GM18505 (cell line): ENCODE measurements at regions not wholly inside any gene's neighbourhood (a gene's known extent, or its start where the extent isn't known, plus 50 kb on each side); places are given as distances from the start of the nearest gene placed in this dataset.

Experiments
- ATAC-seq: cut with Tn5 transposase; IDR thresholded peaks from one replicate; pipeline ENCODE4 v1.9.1; 2021; ENCODE audit not compliant: unreplicated experiment
- POLR2A ChIP-seq: IDR thresholded peaks from 4 replicates; pipeline ENCODE4 v1.6.1; 2011; ENCODE audit warnings: borderline replicate concordance; ENCODE audit not compliant: insufficient read depth, insufficient read length; ENCODE audit errors: extremely low read depth

GRCh38 chr1:173410133-173410793, 66.9 kb upstream of the PRDX6 start:
- no peak for ATAC-seq
- TF ChIP-seq POLR2A = no peak

GRCh38 chr1:173410794-173411236, 66.3 kb upstream of the PRDX6 start:
- TF ChIP-seq POLR2A = peak; percentile 67
- ATAC-seq = peak; percentile 39

- ATAC-seq = no peak
- no peak for TF ChIP-seq POLR2A
These were observed 65.0 kb upstream of the PRDX6 start for GRCh38 chr1:173411835-173412742.

- TF ChIP-seq POLR2A = peak; percentile 63
- ATAC-seq = no peak
These were observed 63.8 kb upstream of the PRDX6 start for GRCh38 chr1:173413271-173413707.

GRCh38 chr1:173414136-173414535, 63.0 kb upstream of the PRDX6 start:
- ATAC-seq = peak; percentile 44
- TF ChIP-seq POLR2A = peak; percentile 71

- no peak for ATAC-seq
- no peak for TF ChIP-seq POLR2A
These were observed 62.5 kb upstream of the PRDX6 start for GRCh38 chr1:173414539-173415226.

GRCh38 chr1:173415490-173415889, 61.6 kb upstream of the PRDX6 start:
- no peak for TF ChIP-seq POLR2A
- peak; percentile 25 for ATAC-seq

GRCh38 chr1:173415905-173416450, 61.2 kb upstream of the PRDX6 start:
- no peak for ATAC-seq
- no peak for TF ChIP-seq POLR2A

- ATAC-seq = no peak
- TF ChIP-seq POLR2A = no peak
These were observed 59.6 kb upstream of the PRDX6 start for GRCh38 chr1:173417563-173417962.

- no peak for TF ChIP-seq POLR2A
- no peak for ATAC-seq
These were observed 58.8 kb upstream of the PRDX6 start for GRCh38 chr1:173418107-173418985.

- ATAC-seq = no peak
- TF ChIP-seq POLR2A = no peak
These were observed 56.8 kb upstream of the PRDX6 start for GRCh38 chr1:173420330-173420806.

GRCh38 chr1:173421286-173421685, 55.8 kb upstream of the PRDX6 start:
- TF ChIP-seq POLR2A = no peak

More at GRCh38 chr1:173421286-173421685, 55.8 kb upstream of the PRDX6 start:
- no peak for ATAC-seq
